CD1c-positive myeloid dendritic cell (primary cell): ENCODE measurements at regions not wholly inside any gene's neighbourhood (a gene's known extent, or its start where the extent isn't known, plus 50 kb on each side); places are given as distances from the start of the nearest gene placed in this dataset.

Experiments used
- DNase-seq: peaks from one replicate; pipeline ENCODE4 v3.0.0-alpha.2; 2016; ENCODE audit errors: extremely low spot score

- DNase-seq = no peak
These were observed 73.4 kb upstream of the BOD1 start for GRCh38 chr5:173689737-173690360.

DNA sequence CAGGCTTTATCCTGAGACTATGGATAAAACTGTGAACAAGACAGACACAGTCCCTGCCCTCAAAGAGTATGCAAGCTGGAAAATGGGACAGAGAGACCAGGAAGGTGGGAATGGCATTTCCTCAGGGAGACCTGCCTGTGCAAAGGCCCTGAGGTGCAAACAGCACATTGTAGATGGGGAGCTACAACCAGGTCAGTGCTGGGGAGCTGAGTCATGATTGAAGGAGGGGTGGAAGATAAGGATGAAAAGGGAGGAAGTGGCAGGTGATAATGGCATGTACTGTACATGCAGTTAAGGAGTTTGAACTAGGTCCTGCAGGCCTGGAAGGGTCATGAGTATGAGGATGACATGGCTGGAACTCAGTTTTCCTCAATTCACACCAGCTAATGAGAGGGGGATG, 75.5 kb upstream of the BOD1 start:
- DNase-seq = no peak

- DNase-seq = no peak
These were observed 77.2 kb upstream of the BOD1 start for GRCh38 chr5:173693670-173694069.

DNA sequence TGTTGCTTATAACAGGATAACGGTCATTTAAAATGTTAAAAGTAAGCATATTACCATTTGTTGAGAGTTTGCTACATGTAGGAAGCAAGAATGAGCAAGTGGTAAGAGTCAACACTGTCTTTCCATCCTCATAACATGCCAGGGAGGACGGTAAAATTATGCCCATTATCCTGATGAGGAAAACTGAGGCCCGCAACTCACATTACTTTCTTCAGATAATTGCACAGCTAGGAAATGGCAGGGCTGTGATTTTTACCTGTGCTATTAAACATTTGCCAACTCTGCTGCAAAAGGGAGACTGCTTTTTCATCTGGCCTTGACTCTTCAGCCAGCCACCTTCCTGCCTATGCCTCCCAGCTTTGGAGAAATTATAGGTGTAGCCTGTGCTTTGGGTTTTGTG, 79.8 kb upstream of the BOD1 start:
- no peak for DNase-seq

GRCh38 chr5:173697931-173698579, 81.6 kb upstream of the BOD1 start:
- DNase-seq = no peak

DNA sequence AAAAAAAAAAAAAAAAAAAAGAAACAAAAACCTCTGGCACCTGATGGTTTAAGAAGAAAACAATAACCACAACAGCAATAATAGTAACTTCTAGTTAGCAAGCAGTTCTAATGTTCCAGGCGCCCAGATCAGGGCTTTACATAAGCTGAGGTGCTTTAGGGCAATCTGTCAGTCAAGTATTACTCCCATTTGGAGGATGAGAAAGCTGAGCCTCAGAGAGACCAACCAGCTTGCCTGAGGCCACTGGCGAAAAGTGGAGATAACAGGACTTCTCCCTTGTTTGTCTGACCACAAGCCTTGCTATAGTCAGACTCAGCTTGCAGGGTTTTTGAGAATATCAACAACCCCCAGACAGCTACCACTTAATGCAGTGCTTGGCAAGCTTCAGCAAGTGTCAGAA, 83.5 kb upstream of the BOD1 start:
- DNase-seq = no peak

DNA sequence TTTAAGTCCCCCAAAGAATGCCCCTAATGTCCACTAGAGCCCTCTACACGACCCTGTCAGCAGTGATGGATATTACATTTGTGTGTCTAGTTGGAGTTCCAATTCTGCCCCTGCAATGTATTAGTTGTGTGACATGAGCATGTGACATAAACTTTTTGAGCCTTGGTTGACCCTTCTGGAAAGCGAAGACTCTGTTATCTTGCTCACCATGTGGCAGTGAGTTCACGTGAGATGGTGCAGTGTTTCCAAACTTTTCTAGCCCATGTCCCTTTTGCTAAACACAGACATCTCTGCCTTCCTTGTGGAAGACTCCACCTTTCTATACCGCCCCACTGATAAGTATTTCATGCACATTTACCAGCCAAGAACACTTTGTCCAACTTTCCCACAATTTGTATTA, 87.0 kb upstream of the BOD1 start:
- DNase-seq = no peak

GRCh38 chr5:173704615-173705511, 88.4 kb upstream of the BOD1 start:
- no peak for DNase-seq

DNA sequence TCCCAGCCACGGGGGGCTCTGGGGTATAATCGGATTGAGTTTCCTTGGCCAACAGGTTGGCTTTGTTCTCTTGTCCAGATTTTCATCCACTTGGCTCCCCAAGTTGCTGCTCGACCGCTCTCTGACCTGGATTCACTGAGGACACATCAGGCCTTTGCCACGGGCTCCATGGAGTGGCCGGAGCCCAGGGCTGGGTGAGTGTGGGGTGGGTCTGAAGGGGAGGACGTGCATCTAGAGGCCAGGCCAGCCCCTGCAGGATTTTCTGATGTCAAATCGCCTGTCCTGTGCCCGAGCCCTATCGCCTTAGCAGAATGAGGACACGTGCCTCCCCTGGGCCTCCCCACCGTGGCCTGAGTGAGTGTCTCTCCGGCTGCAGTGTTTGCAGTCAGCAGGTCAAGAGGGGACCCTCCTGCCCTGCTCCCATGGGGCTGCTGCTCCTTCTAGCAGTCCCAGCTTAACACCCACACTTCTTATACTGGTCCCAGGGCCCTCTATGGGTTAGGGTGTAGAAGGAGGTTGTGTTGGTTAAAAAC, 89.1 kb upstream of the BOD1 start:
- DNase-seq = no peak

DNA sequence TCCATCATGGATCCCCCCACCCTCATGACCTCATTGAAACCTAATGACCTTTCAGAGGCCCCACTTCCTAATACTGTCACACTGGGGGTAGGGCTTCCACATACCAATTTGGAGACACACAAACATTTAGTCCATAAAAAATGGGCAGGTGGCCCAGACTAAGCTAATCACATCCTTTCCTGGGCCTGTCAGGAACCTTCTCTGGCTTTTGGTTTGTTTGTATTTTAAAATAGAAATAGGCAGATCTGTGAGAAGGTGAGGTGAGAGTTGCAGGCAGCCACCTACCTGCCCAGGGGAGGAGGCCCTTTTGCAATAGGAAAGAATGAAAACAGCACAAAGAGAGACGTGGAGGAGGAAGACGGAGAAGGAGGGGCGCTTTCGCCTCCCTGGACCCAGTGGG, 90.2 kb upstream of the BOD1 start:
- no peak for DNase-seq

- DNase-seq = no peak
These were observed 90.9 kb upstream of the BOD1 start for GRCh38 chr5:173707392-173707791.

DNA sequence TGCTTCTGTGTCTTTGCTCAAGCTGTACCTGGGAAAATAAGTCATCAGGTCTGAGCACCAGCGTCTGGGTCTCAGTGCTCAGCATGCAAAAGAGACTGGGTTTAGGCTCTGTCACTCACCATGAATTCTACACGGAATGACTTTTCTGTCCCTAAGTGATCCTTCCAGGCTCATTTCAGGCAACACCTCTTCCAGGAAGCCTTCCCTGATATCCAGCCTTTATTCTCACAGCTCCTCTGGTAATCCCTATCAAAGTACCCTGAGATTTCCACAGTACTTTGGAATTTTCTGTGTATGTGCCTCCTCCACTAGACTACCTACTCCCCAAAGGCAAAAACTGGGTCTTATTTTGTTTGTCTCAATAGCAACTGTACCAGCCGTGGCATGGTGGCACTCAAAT, 92.7 kb upstream of the BOD1 start:
- DNase-seq = no peak

DNA sequence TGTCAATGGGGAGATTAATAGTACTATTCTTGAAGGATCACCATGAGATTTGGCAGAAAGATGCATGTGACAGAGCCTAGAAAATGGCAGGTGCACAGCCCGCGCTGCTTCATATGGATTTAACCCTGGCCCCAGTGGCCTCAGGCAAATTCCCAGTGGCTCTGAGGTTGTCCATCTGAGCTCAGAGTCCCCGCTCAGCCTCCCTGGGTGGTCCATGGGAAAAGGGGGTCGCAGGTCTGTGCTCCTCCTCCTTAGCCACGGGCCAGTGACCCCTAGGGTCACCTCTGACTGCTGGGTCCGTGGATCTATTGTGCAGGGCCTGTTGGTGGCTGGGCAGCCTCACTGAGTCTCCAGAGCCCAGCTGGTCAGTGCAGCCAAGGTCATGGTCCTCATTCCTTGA, 93.3 kb upstream of the BOD1 start:
- no peak for DNase-seq

DNA sequence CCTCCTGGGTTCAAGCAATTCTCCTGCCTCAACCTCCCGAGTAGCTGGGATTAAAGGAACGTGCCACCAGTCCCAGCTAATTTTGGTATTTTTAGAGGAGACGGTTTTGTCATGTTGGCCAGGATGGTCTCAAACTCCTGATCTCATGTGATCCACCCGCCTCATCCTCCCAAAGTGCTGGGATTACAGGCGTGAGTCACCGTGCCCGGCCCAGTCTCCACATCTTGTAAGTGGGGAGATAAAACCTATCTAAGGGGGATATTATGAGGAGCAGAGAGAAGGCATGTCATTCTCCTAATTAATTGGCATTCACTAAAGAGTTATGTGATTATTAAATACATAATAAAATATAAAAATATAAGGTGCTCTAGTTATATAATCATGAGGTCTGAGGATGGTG, 94.1 kb upstream of the BOD1 start:
- DNase-seq = no peak

GRCh38 chr5:173711466-173711865, 95.0 kb upstream of the BOD1 start:
- DNase-seq = no peak

- DNase-seq = no peak
These were observed 96.2 kb upstream of the BOD1 start for GRCh38 chr5:173712609-173713175.

DNA sequence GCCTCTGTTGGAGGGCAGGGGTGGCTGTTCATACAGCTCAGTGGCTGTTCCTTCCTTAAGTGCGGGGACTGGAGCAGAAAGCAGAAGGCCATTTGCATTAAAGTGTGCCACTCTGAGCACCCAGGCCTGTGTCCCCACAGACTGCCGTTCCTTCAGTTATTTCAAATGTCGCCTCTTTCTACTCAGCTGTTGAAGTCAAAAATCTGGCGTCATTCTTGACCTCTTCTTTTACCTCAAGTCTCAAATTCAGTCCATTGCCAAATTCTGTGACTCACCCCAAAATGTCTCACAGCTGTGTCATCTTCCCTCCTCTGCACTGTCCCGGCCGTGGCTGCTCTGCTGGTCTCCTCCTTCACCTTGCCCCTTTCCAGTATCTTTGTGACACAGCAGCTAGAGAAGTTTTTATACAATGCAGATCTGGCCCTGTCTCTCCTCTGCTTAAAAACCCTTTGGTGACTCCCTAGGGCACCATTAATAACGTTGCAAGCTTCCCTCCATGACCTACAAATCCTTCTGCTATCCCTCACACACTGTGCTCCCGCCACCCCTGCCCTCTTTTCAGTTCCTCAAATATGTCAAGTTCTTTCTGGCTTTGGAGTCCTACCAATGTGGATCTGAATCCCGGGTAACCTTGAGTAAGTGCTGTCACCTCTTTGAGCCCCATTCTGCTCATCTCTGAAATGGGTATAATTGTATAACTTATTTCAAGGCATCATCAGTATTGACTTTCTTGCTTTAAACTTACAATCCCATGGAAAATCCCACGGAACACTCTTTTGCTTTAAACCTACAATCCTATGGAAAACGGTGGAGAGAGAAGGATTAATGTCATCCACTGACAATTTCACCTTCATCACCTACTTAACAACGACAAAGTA, 98.3 kb upstream of the BOD1 start:
- peak; percentile 88 for DNase-seq

- DNase-seq = peak; percentile 4
These were observed 99.2 kb upstream of the BOD1 start for GRCh38 chr5:173715607-173716006.

- DNase-seq = no peak
These were observed 99.7 kb upstream of the BOD1 start for GRCh38 chr5:173716058-173716682.

DNA sequence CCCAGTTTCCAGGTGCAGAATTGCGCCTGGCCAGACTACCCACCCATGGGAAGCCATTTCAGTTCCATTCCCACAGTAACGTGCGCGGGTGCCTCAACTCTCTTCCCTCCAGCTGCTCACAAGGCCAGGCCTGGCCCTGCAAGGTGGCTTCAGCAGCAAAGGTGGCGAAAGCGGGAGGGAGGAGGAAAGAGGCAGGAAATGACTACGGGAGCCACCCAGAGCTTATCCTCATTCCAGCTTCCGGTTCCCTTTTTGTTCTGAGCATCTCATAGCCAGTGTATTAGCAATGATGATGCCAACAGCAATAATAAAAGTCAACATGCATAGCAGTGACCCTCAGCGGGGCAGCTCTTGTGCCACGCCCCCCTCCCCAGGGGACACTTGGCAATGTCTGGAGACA, 101.5 kb upstream of the BOD1 start:
- DNase-seq = peak; percentile 50

DNA sequence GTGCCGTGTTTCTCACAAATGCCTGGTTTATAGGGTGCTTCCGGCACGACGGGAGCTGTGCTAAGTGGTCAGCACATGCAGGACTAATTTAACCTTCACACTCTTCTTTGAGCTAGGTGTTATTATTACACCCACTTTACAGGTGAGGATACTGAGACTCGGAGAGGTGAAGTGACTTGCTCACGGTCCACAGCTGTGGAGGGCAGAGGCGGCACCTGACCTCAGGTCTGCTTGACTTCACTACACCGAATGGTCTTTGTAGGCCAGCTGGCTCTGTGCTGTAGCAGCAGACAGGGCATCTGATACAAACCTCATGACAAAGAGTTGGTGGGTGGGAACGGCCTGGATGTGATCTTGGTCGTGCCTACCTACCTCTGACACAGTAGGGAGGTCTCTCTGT, 102.0 kb upstream of the BOD1 start:
- no peak for DNase-seq
